Astrocyte of the hippocampus (primary cell): ENCODE measurements at regions not wholly inside any gene's neighbourhood (a gene's known extent, or its start where the extent isn't known, plus 50 kb on each side); places are given as distances from the start of the nearest gene placed in this dataset.

Experiments
- DNase-seq: peaks from one replicate; pipeline ENCODE4 v3.0.0; 2011; ENCODE audit warnings: low read depth, low spot score

DNA sequence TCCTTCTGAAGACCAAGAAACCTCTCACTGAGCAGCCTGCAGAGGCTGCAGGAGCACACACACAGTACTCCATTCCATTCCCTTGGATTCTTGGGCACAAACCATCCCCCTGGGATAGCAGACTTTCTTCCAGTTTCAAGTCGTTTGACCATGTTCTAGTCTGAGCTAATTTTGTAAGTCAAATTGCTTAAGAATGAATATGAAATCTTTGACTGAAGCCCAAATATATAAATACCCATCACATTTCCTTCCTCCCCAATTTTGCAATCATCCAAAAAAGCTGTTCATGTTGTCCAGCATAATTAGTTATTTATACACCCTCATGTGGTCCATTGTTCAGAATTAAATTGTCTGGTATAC lies 231.2 kb upstream of the TPRG1 start:
- no peak for DNase-seq

DNA sequence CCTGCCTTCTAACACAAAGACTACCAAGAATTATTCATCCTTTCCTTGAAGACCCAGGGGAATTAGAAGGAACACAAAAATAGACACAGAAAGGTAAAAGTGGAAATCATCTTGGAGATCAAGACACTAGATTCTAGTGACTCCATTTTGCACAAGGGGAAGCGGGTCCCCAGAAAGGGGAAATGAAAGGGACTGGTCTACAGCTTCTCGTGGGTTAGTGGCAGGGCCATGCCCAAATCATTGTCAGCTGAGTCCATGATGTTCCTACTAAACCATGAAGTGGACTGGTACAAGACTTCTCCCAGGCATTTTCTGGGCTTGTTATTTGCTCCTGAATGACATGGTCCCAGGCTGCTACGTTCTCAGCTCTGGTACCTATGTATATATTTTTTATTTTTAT lies 230.7 kb upstream of the TPRG1 start:
- DNase-seq: no peak

- DNase-seq: no peak
Observed at GRCh38 chr3:188942191-188942590, 229.6 kb upstream of the TPRG1 start.

DNA sequence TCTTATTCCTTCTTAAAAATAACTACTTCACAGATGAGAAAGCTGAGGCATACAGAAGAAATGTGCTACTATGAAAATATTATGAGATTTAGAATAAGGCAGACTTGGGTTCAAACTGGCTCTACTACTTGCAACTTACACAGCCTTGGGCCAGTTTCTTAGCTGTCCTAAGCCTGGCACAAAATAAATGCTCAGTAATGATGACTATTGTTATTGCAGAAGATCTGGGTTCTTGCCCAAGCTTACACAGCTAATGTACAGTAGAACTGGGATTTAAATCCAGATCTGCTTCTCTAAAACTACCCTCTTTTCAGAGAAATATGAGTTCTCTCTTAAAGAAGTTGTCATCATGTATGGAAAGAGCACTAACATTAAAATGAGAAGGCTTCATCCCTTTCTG lies 228.2 kb upstream of the TPRG1 start:
- no peak for DNase-seq

GRCh38 chr3:188944108-188944507 lies 227.7 kb upstream of the TPRG1 start:
- DNase-seq: no peak

DNA sequence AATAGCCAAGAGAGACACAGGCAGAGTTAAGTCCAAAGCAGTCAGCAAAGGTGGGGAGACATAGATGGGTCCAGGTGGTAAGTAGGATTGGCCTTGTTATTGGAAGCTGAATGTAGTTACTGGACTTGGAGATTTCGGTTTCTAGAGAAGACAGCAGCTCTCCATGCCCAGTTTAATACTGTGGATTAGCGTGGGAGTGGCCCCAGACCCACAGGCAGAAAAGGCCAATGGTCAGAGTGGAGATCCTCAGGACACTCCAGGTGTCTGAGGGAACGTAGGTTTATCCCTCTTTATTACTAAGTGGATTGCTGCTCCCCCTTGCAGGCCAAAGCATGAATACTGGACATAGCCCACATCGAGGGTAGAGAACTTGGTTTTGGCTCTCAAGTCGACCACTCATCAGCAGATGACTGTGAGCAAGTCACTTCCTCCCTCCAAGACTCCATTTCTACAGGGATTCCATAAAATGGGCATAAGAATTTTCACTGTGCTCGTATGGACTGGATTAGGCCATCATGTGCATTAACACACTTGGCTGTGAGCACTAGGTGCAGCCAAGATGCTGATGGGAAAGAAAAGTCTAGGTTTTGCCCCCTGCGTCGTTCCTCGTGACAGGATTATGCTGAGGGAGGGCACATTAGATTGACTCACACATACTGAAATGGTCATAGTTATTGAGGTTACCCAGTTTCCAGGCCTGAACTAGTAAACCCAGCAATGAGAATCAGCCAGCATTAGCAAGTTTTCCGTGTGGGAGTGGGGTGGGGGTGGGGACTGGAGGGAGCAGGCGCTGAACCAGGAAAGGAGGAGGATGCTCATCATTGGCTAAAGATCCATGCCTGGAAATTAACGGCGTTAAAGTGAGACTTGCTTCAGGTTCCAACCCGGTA lies 225.2 kb upstream of the TPRG1 start:
- no peak for DNase-seq

- DNase-seq: peak; percentile 99
Observed at GRCh38 chr3:188947401-188948280, 224.1 kb upstream of the TPRG1 start.

- peak; percentile 96 for DNase-seq
Observed at GRCh38 chr3:188948281-188948996, 223.3 kb upstream of the TPRG1 start.

- no peak for DNase-seq
Observed at GRCh38 chr3:188948997-188949389, 222.8 kb upstream of the TPRG1 start.

GRCh38 chr3:188949456-188949855 lies 222.3 kb upstream of the TPRG1 start:
- no peak for DNase-seq

DNA sequence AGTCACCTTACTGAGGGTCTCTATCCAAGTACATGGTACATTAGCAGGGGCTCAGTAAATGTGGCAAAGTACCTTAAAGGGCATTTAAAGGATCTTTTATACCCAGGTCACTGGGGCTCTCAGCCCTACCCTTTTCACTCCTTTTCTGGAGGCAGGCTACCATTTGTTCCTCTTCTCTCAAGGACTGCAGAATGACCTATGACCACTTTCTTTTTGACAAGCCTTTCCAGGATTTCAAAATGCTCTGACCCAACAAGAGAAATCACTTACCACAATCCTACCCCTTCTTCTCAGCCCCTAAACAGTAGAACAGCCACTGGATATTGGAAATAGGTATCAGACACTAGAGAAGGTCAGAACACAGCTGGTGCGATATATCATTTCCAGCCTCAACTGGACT lies 221.8 kb upstream of the TPRG1 start:
- no peak for DNase-seq

DNA sequence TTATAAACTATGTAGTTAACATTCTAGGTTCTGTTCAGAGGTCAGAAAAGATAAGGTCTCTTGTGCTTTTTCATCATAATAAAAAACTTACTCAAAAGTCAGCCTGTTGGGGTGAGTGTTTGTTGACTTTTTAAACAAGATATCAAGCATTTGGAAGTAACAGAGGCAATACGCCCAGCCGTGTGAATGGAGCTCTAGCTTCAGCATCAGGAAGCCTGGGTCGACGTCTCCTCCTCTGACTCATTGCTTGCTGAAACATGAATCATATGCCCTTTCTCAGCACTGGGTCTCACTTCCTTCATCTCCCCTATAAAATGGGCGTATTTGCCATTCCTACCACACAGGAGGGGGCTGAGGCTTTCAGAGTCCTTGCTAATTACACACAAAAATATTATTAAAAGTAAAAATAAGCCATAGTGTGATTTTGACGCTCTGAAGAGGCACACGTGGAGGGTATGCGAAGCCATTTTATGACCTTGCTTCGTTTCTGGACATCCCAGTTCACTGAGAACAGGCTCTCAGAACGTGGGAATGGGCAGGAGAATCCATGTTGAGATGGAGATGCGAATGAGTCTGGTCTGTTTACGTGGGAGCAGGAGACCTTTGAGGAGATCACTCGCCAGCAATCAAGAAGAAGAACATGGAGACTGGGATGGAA lies 220.8 kb upstream of the TPRG1 start:
- DNase-seq: peak; percentile 93

DNA sequence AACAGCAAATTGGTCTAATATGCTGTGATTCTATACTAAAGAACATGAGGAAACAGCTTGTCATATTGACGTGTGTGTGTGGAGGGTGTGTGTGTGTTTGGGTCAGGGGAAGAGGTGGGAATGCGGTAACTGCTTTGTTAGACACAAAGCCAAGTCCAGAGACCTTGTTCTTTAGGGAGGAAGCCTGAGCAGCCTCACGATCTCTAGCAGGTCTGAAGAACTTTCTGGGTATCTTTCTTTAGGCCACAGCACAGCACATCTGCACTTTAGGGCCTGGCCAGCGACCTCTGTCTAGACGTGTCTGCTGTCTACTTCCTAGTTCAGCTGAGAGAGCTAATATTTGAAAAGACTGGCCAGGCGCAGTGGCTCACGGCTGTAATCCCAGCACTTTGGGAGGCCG lies 220.0 kb upstream of the TPRG1 start:
- no peak for DNase-seq

DNA sequence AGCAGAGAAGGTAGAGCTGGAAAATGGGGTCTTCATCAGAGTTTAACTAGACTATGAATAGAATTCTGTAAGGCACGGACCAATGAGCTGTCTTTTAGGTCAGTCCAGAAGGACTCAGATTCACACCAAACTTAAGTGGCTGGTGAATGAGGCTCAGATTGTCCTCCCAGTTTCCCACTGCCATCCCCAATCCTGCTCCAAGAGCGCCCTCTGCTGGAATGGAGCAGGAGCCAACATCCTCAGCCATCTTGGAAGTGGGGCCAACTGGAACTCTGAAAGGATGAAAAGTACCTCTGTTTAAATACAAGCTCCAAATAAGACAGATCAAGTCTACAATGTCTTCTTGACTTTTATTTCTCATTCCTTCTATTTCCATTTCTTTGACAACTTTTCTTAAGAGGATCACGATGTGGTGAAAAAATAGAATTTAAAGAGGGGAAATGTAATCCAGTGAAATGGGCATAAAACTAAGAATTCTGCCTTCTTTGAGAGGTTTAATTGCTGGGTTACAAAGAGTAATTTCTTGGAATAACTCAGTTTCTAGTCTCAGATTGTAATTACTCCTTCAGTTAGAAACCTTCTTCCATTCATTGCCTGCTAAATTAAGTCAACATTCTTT lies 217.1 kb upstream of the TPRG1 start:
- DNase-seq: peak; percentile 94

- no peak for DNase-seq
Observed at GRCh38 chr3:188955919-188956318, 215.9 kb upstream of the TPRG1 start.

GRCh38 chr3:188956839-188957489 lies 214.8 kb upstream of the TPRG1 start:
- DNase-seq: peak; percentile 72

- DNase-seq: no peak
Observed at GRCh38 chr3:188959013-188959412, 212.8 kb upstream of the TPRG1 start.

DNA sequence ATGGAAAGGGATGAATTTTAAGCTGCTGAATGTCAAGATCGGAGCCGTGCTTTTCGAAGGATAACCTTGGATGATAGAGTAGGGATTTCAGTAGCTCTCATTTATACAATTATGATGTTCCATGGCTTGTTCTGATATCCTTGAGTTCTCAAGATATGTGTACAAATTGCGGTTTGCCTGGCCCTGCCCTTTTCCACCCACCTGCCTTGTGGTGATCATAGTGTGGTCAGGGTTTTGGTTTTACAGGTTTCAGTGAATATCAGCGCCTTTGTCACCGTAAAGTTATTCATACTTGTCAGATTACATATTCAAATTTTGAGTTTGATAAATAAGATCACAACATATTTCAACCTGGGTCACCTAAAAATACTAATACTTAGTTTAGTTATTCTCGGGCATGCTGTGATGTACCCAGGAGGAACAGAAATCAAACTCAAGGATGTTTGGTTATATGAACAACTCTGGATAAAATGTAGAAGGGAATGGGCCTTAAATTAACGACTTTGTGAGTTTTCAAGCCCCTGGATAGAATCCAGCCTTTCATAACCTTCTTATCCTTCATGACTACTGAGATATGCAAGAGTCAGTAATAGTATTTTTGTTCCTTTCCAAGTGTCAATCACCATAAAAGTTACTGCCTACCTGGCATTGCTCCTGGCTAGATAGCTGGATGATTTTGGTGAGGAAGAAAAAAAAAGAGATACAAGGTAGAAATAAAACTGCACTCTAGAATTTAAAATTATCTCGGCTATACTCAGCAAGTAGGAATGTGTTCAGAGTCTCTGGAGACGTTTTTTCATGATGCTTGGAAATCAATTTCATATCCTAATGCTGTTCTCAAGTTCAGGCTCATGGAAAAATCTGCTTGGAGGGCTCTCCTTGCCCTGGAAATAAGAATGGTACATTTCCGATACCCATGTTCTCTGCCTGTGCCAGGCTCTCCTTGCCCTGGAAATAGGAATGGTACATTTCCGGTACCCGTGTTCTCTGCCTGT lies 209.2 kb upstream of the TPRG1 start:
- no peak for DNase-seq

- no peak for DNase-seq
Observed at GRCh38 chr3:188964957-188965356, 206.8 kb upstream of the TPRG1 start.
